Osteocyte (in vitro differentiated cells): ENCODE measurements at regions not wholly inside any gene's neighbourhood (a gene's known extent, or its start where the extent isn't known, plus 50 kb on each side); places are given as distances from the start of the nearest gene placed in this dataset.
"Not testable (repeated sequence)": the region's sequence is repeated elsewhere in the genome, so short reads cannot be mapped to it uniquely, and the experiment has no call there.

Experiments
- DNase-seq: peaks from one replicate; pipeline ENCODE4 v3.0.0; 2021; ENCODE audit warnings: mixed read lengths; ENCODE audit not compliant: unreplicated experiment; ENCODE audit errors: extremely low spot score
- H3K27ac Mint-ChIP-seq: one replicate; pipeline ENCODE4 v1.8.0; 2021; ENCODE audit warnings: mild to moderate bottlenecking, mixed read lengths; ENCODE audit not compliant: unreplicated experiment
- H3K27me3 Mint-ChIP-seq: one replicate; pipeline ENCODE4 v1.8.0; 2021; ENCODE audit warnings: mixed read lengths; ENCODE audit not compliant: unreplicated experiment
- H3K36me3 Mint-ChIP-seq: one replicate; pipeline ENCODE4 v1.8.0; 2021; ENCODE audit warnings: mixed read lengths; ENCODE audit not compliant: unreplicated experiment
- H3K4me1 Mint-ChIP-seq: one replicate; pipeline ENCODE4 v1.8.0; 2021; ENCODE audit warnings: mixed read lengths; ENCODE audit not compliant: unreplicated experiment
- H3K4me3 Mint-ChIP-seq: one replicate; pipeline ENCODE4 v1.8.0; 2021; ENCODE audit warnings: mild to moderate bottlenecking, moderate library complexity, mixed read lengths; ENCODE audit not compliant: unreplicated experiment
- H3K9me3 Mint-ChIP-seq: one replicate; pipeline ENCODE4 v1.8.0; 2021; ENCODE audit warnings: mixed read lengths; ENCODE audit not compliant: unreplicated experiment
- TF ChIP-seq, protein P1 (sequence below): fragments of 200-600 bp; sonication (generic); IDR thresholded peaks from 2 replicates; pipeline ENCODE4 v1.5.0; 2021; ENCODE audit warnings: antibody characterized with exemption, mild to moderate bottlenecking, moderate library complexity

DNA sequence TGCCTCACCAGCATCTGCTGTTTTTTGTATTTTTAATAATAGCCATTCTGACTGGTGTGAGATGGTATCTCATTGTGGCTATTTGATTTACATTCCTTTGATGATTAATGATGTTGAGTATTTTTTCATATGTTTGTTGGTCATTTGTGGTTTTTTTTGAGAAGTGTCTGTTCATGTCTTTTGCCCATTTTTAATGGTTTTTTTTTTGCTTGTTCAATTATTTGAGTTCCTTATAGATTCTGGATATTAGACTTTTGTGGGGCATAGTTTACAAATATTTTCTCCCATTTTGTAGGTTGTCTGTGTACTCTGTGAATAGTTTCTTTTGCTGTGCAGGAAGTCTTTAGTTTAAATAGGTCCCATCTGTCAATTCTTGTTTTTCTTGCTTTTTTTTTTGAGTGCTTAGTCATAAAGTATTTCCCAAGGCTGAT, 148.1 kb downstream of the NPR3 start:
- DNase-seq, result no peak
- Mint-ChIP-seq H3K27me3 (no peaks in the 10 kb centered on the region), H3K4me1 (peaks cover 9% of the 10 kb centered on the region), H3K36me3 (peaks cover 20% of the 10 kb centered on the region), H3K4me3 (no peak overlapping the region), H3K27ac (no peak overlapping the region), H3K9me3 (peaks cover 33% of the 10 kb centered on the region)
- TF ChIP-seq, protein P1, sequence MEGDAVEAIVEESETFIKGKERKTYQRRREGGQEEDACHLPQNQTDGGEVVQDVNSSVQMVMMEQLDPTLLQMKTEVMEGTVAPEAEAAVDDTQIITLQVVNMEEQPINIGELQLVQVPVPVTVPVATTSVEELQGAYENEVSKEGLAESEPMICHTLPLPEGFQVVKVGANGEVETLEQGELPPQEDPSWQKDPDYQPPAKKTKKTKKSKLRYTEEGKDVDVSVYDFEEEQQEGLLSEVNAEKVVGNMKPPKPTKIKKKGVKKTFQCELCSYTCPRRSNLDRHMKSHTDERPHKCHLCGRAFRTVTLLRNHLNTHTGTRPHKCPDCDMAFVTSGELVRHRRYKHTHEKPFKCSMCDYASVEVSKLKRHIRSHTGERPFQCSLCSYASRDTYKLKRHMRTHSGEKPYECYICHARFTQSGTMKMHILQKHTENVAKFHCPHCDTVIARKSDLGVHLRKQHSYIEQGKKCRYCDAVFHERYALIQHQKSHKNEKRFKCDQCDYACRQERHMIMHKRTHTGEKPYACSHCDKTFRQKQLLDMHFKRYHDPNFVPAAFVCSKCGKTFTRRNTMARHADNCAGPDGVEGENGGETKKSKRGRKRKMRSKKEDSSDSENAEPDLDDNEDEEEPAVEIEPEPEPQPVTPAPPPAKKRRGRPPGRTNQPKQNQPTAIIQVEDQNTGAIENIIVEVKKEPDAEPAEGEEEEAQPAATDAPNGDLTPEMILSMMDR, result no peak

DNA sequence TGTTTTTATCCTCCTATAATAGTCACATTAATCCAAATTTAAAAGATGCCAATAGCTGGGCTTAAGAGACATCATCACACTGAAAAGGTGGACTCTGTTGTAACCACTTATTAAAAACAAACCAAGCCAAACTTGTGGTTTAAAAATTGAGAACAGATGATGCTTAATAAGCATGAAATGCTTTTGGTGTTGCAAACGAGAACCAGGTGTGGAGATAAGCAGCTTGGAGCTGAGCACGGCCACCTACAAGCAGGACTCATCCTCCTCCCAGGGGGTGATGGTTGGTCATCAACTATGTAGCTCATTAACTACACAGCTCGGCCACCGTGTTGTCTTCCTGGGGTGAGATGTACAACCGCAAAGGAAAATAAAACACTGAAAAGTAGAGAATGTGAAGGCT, 154.4 kb downstream of the NPR3 start:
- Mint-ChIP-seq H3K4me3 (no peak overlapping the region), H3K4me1 (peaks cover 18% of the 10 kb centered on the region), H3K27me3 (no peaks in the 10 kb centered on the region), H3K27ac (no peak overlapping the region), H3K36me3 (peaks cover 9% of the 10 kb centered on the region), H3K9me3 (peaks cover 20% of the 10 kb centered on the region)
- DNase-seq, result no peak
- TF ChIP-seq, protein P1, result no peak

GRCh38 chr5:32866138-32866537, 155.0 kb downstream of the NPR3 start:
- Mint-ChIP-seq H3K4me1 (peaks cover 18% of the 10 kb centered on the region), H3K36me3 (peaks cover 5% of the 10 kb centered on the region), H3K27ac (no peak overlapping the region), H3K9me3 (peaks cover 13% of the 10 kb centered on the region), H3K4me3 (no peak overlapping the region), H3K27me3 (no peaks in the 10 kb centered on the region)
- no peak for DNase-seq
- TF ChIP-seq, protein P1, result no peak

- TF ChIP-seq, protein P1, result no peak
- DNase-seq, result no peak
Measured at GRCh38 chr5:32869216-32869615, 158.1 kb downstream of the NPR3 start.

DNA sequence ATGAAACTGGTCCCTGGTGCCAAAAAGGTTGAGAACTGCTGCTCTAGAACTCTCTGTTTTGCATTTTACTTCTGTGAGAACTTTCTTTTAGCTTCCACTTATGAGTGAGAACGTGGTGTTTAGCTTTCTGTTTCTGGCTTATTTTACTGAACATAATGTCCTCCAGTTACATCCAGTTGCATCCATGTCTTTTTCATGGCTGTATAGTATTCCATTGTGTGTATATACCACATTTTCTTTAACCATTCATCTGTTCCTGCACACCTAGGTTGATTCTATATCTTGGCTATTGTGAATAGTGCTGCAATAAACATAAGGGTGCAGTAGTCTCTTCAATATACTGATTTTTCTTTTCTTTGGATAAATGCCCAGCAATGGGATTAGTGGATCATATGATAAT, 165.7 kb downstream of the NPR3 start:
- Mint-ChIP-seq H3K9me3 (peaks cover 35% of the 10 kb centered on the region), H3K36me3 (peaks cover 7% of the 10 kb centered on the region), H3K27me3 (no peaks in the 10 kb centered on the region), H3K27ac (no peak overlapping the region), H3K4me1 (no peaks in the 10 kb centered on the region), H3K4me3 (no peak overlapping the region)
- no peak for DNase-seq
- TF ChIP-seq, protein P1, result no peak

More at GRCh38 chr5:32869216-32869615, 158.1 kb downstream of the NPR3 start:
- H3K36me3 Mint-ChIP-seq, result peaks cover 6% of the 10 kb centered on the region
- H3K27me3 Mint-ChIP-seq, result no peaks in the 10 kb centered on the region
- H3K4me3 Mint-ChIP-seq, result no peak overlapping the region
- peaks cover 23% of the 10 kb centered on the region for H3K9me3 Mint-ChIP-seq
- H3K4me1 Mint-ChIP-seq, result peaks cover 18% of the 10 kb centered on the region
- no peak overlapping the region for H3K27ac Mint-ChIP-seq

- H3K27ac Mint-ChIP-seq, H3K36me3 Mint-ChIP-seq, H3K4me3 Mint-ChIP-seq, DNase-seq, H3K27me3 Mint-ChIP-seq, H3K4me1 Mint-ChIP-seq: not testable (repeated sequence)
- peaks cover 44% of the 10 kb centered on the region for H3K9me3 Mint-ChIP-seq
Measured at GRCh38 chr5:32879364-32879763, 168.2 kb downstream of the NPR3 start.
